K562 (cell line): ENCODE measurements at regions not wholly inside any gene's neighbourhood (a gene's known extent, or its start where the extent isn't known, plus 50 kb on each side); places are given as distances from the start of the nearest gene placed in this dataset.

Experiments
- ATAC-seq: fragments of 200-7000 bp; cut with Tn5 transposase; 3 replicates; pipeline ENCODE4 v1.9.1; 2020; ENCODE audit warnings: moderate library complexity
- BruUV-seq: library from RNA; stranded (reverse); fragments of 400-500 nt; replicated peaks from 2 replicates; lab custom pipeline; 2021; lab: Mats Ljungman, UMichigan
- CTCF ChIA-PET: fragments of 300-600 bp; formaldehyde crosslinking; extraction: SDS; loops from one replicate; lab custom pipeline; 2021; ENCODE audit warnings: low intra/inter-chr PET ratio; lab: Yijun Ruan, JAX
- POLR2A ChIA-PET: fragments of 300-600, 350-650 bp; sonication (Branson Sonifier 250); formaldehyde crosslinking; extraction: SDS; loops from one replicate; lab custom pipeline; 2021; ENCODE audit warnings: antibody characterized with exemption, inconsistent platforms; lab: Yijun Ruan, JAX
- DNase-seq, 4 experiments: peaks; one replicate each; pipeline versions ENCODE4 v3.0.0 to v3.0.0-alpha.2; 2011 to 2018; ENCODE audit warnings: low spot score in 3 of 4, mixed read lengths in 3 of 4; ENCODE audit errors: extremely low read depth in 1 of 4
- FAIRE-seq: peaks from 2 replicates; lab custom pipeline; 2011; peaks lifted over from hg19 to GRCh38; lab: Jason Lieb, UNC
- H2AFZ ChIP-seq: 2 replicates; pipeline ENCODE4 v1.6.0; 2011; ENCODE audit warnings: low read depth, low read length, control low read depth, inconsistent platforms
- H3K27ac ChIP-seq: fragments of 200-600 bp; 3 replicates; pipeline ENCODE4 v1.8.0; 2011; ENCODE audit warnings: low read depth, mild to moderate bottlenecking, control low read depth, inconsistent platforms, low read length, moderate library complexity, mixed read lengths; ENCODE audit errors: extremely low read depth
- H3K27me3 ChIP-seq, 2 experiments: fragments of 300-600 bp in 1 of 2; 2 replicates in 1 of 2; 3 replicates in 1 of 2; pipeline versions ENCODE4 v1.6.0 to v1.8.0; 2011; ENCODE audit warnings: inconsistent platforms in 2 of 2, low read length in 2 of 2, mild to moderate bottlenecking in 1 of 2, mixed read lengths in 1 of 2, moderate library complexity in 1 of 2; ENCODE audit not compliant: control insufficient read depth in 2 of 2, insufficient read depth in 2 of 2
- H3K36me3 ChIP-seq: fragments of 300-600 bp; 3 replicates; pipeline ENCODE4 v1.8.0; 2011; ENCODE audit warnings: mild to moderate bottlenecking, low read length, inconsistent platforms; ENCODE audit not compliant: control insufficient read depth, insufficient read depth
- H3K4me1 ChIP-seq, 2 experiments: fragments of 200-600 bp in 1 of 2; replicated peaks in 1 of 2; 2 replicates in 1 of 2; 3 replicates in 1 of 2; pipeline versions ENCODE4 v1.5.1 to v1.8.0; 2011; ENCODE audit warnings: inconsistent platforms in 2 of 2, low read length in 2 of 2, mild to moderate bottlenecking in 1 of 2, mixed read lengths in 1 of 2, moderate library complexity in 1 of 2; ENCODE audit not compliant: control insufficient read depth in 2 of 2, insufficient read depth in 2 of 2
- H3K4me2 ChIP-seq: 2 replicates; pipeline ENCODE4 v1.6.1; 2011; ENCODE audit warnings: low read length, control low read depth, inconsistent platforms, mixed read lengths; ENCODE audit not compliant: insufficient read depth
- H3K4me3 ChIP-seq: fragments of 200-600 bp; sonication (generic), shearing (Covaris generic); 2 replicates; pipeline ENCODE4 v1.5.1; 2016; ENCODE audit warnings: control low read depth, inconsistent platforms
- H3K79me2 ChIP-seq: fragments of 200-600 bp; 3 replicates; pipeline ENCODE4 v1.8.0; 2011; ENCODE audit warnings: low read length, inconsistent platforms; ENCODE audit not compliant: control insufficient read depth, insufficient read depth
- H3K9ac ChIP-seq, 2 experiments: 2 replicates each; pipeline versions ENCODE4 v1.6.0 to v1.6.1; 2011; ENCODE audit warnings: low read depth in 2 of 2, low read length in 2 of 2, control low read depth in 1 of 2, inconsistent platforms in 1 of 2, mild to moderate bottlenecking in 1 of 2, mixed read lengths in 1 of 2; ENCODE audit not compliant: insufficient read depth in 1 of 2
- H3K9me1 ChIP-seq: one replicate; pipeline ENCODE4 v1.6.0; 2011; ENCODE audit warnings: inconsistent platforms, mild to moderate bottlenecking, low read length, moderate library complexity; ENCODE audit not compliant: control insufficient read depth, insufficient read depth
- H3K9me3 ChIP-seq: replicated peaks from 2 replicates; pipeline ENCODE4 v1.5.1; 2011; ENCODE audit warnings: low read depth, low read length, inconsistent platforms; ENCODE audit not compliant: control insufficient read depth, insufficient read depth
- H4K20me1 ChIP-seq: replicated peaks from 2 replicates; pipeline ENCODE4 v1.6.1; 2011; ENCODE audit warnings: low read length, inconsistent platforms, mixed read lengths; ENCODE audit not compliant: control insufficient read depth, insufficient read depth
- BHLHE40 ChIP-seq: IDR thresholded peaks from 2 replicates; pipeline ENCODE4 v1.6.1; 2011; ENCODE audit warnings: low read length, improper control_type of control experiment
- CC2D1A ChIP-seq: fragments of 450-650 bp; IDR thresholded peaks from 2 replicates; pipeline ENCODE4 v1.6.1; 2017; ENCODE audit warnings: mild to moderate bottlenecking
- CTBP1 ChIP-seq: fragments of 450-650 bp; IDR thresholded peaks from 2 replicates; pipeline ENCODE4 v1.6.1; 2016; ENCODE audit warnings: borderline replicate concordance
- DACH1 ChIP-seq: fragments of 450-650 bp; IDR thresholded peaks from 2 replicates; pipeline ENCODE4 v1.6.1; 2018; ENCODE audit not compliant: partially characterized antibody
- DIDO1 ChIP-seq: fragments of 450-650 bp; IDR thresholded peaks from 2 replicates; pipeline ENCODE4 v1.6.1; 2016; ENCODE audit warnings: low read depth, missing biosample characterization, missing genetic modification characterization
- EHMT2 ChIP-seq: fragments of 450-650 bp; IDR thresholded peaks from 2 replicates; pipeline ENCODE4 v1.6.1; 2018; ENCODE audit warnings: antibody characterized with exemption
- GTF2A2 ChIP-seq: IDR thresholded peaks from 2 replicates; pipeline ENCODE4 v1.6.1; 2016; ENCODE audit warnings: mild to moderate bottlenecking, missing genetic modification characterization, missing compliant biosample characterization
- MAZ ChIP-seq, 2 experiments: fragments of 450-650 bp in 1 of 2; sonication (generic) in 1 of 2; formaldehyde crosslinking; IDR thresholded peaks in 1 of 2; conservative IDR thresholded peaks in 1 of 2; 2 replicates each; pipeline versions ENCODE4 v1.4.0 to v1.5.0; 2020; ENCODE audit warnings: mild to moderate bottlenecking in 1 of 2, missing genetic modification reagents in 1 of 2
- NCOA6 ChIP-seq: fragments of 450-650 bp; IDR thresholded peaks from 2 replicates; pipeline ENCODE4 v1.6.1; 2017; ENCODE audit warnings: mild to moderate bottlenecking
- SNRNP70 ChIP-seq: fragments of 200-400 bp; formaldehyde crosslinking; optimal IDR thresholded peaks from 2 replicates; pipeline ENCODE3; 2017; ENCODE audit warnings: low read depth, low read length
- ZFX ChIP-seq: sonication (generic); formaldehyde crosslinking; IDR thresholded peaks from 2 replicates; pipeline ENCODE4 v1.8.0; 2022; ENCODE audit warnings: mild to moderate bottlenecking, missing genetic modification reagents, moderate library complexity
- ZNF212 ChIP-seq: fragments of 450-650 bp; formaldehyde crosslinking; IDR thresholded peaks from 2 replicates; pipeline ENCODE4 v1.4.0; 2020; ENCODE audit warnings: mild to moderate bottlenecking
- ZNF253 ChIP-seq: fragments of 250-450 bp; sonication (Bioruptor Pico); conservative IDR thresholded peaks from 2 replicates; pipeline ENCODE4 v1.6.1; 2021; ENCODE audit warnings: mild to moderate bottlenecking
- WGBS: fragments of 100-300 bp; shearing (Covaris generic); methylation state at CpG from one replicate; pipeline ENCODE4 v1.1.6; 2016; ENCODE audit warnings: low coverage, mixed read lengths; ENCODE audit not compliant: insufficient coverage; ENCODE audit errors: missing lambda C conversion rate; 5-methylcytosine and 5-hydroxymethylcytosine counted together
- in situ Hi-C: fragments of 300-500 bp; cut with MboI; formaldehyde crosslinking; loops from 4 replicates; pipeline ENCODE4 v1.15.0; 2018; ENCODE audit warnings: inconsistent platforms, mixed read lengths
- intact Hi-C: fragments of 100-400 bp; cut with micrococcal nuclease; formaldehyde crosslinking; loops from 2 replicates; pipeline ENCODE4 v1.14.2; 2022
- TF ChIP-seq, protein P1 (sequence below): sonication (generic); formaldehyde crosslinking; IDR thresholded peaks from 2 replicates; pipeline ENCODE4 v1.8.0; 2022; ENCODE audit warnings: mild to moderate bottlenecking, missing genetic modification reagents, borderline replicate concordance

DNA sequence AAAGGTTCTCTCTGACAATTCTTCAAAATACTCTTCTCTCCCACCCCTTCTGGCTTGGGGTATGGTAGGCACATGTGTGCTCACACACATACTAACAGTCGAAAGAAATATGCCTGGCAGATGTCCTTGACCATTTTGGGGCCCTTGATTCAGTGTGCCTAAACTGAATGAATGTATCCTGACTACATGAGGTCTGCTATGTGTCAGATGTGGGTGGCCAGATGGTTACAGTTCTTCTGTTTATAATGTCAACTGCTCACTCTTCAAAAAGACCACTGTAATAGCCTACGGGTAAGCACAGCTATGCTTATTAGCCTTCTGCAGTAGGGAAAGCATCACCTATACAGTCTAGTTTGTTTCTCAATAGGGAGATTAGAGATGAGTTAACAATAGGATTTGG is 63.7 kb upstream of the VEGFC start:
- Histone ChIP-seq H3K9ac (no peak overlapping the region), H3K9me3 (no peaks in the 10 kb centered on the region), H4K20me1 (no peaks in the 10 kb centered on the region), H3K79me2 (no peaks in the 10 kb centered on the region), H2AFZ (no peak overlapping the region), H3K4me1 (no peaks in the 10 kb centered on the region), H3K27ac (no peak overlapping the region), H3K9me1 (no peaks in the 10 kb centered on the region), H3K27me3 (no peaks in the 10 kb centered on the region), H3K36me3 (no peaks in the 10 kb centered on the region), H3K4me2 (no peak overlapping the region), H3K4me3 (no peak overlapping the region)
- TF ChIP-seq DIDO1 (tag) = no peak
- no peak for TF ChIP-seq CC2D1A
- no peak for TF ChIP-seq MAZ (CRISPR knock-in tag; conservative IDR thresholded peaks at IDR 0.05 in 1 of 2, IDR thresholded peaks at IDR 0.05 in 1 of 2)
- TF ChIP-seq ZNF212 (CRISPR knock-in tag) = no peak
- BruUV-seq = no TSS peak
- in situ Hi-C loops = no loop called here
- ChIA-PET POLR2A (no interaction called here), CTCF (no interaction called here)
- no peak for ATAC-seq
- intact Hi-C loops = no loop called here
- no peak for FAIRE-seq
- 4% methylated on average over 2 of the region's 2 CpGs for WGBS
- DNase-seq = no peak

DNA sequence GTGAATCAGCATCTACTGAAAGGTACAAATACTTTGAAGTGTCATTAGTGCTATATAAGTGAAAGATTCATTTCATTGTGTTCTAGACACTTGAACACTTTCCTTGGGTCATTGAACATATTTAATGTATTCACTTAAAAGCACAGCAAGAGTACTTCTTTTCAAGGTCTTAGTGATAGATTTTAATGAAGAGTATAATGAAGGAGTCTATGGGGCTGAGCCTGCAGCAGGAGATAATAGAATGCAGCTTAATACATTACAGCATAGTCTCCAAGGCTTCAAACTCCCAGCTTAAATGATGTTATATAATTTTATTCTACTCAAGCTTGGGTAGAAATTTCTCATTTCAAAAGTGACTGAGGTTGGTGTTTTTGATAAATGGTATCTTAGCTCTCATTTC is 66.1 kb upstream of the VEGFC start:
- Histone ChIP-seq H3K9me1 (no peaks in the 10 kb centered on the region), H4K20me1 (no peaks in the 10 kb centered on the region), H3K9ac (no peak overlapping the region), H3K27me3 (no peaks in the 10 kb centered on the region), H3K4me2 (no peak overlapping the region), H3K36me3 (no peaks in the 10 kb centered on the region), H2AFZ (no peak overlapping the region), H3K9me3 (no peaks in the 10 kb centered on the region), H3K4me3 (no peak overlapping the region), H3K4me1 (no peaks in the 10 kb centered on the region), H3K79me2 (no peaks in the 10 kb centered on the region), H3K27ac (no peak overlapping the region)
- FAIRE-seq (no peak), ATAC-seq (no peak), DNase-seq (no peak)
- in situ Hi-C loops = no loop called here
- TF ChIP-seq, protein P1, sequence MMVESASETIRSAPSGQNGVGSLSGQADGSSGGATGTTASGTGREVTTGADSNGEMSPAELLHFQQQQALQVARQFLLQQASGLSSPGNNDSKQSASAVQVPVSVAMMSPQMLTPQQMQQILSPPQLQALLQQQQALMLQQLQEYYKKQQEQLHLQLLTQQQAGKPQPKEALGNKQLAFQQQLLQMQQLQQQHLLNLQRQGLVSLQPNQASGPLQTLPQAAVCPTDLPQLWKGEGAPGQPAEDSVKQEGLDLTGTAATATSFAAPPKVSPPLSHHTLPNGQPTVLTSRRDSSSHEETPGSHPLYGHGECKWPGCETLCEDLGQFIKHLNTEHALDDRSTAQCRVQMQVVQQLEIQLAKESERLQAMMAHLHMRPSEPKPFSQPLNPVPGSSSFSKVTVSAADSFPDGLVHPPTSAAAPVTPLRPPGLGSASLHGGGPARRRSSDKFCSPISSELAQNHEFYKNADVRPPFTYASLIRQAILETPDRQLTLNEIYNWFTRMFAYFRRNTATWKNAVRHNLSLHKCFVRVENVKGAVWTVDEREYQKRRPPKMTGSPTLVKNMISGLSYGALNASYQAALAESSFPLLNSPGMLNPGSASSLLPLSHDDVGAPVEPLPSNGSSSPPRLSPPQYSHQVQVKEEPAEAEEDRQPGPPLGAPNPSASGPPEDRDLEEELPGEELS (CRISPR knock-in tag) = no peak
- TF ChIP-seq ZFX (CRISPR knock-in tag) (no peak), NCOA6 (no peak), EHMT2 (no peak), DACH1 (no peak), ZNF253 (CRISPR knock-in tag) (no peak), CTBP1 (no peak), GTF2A2 (tag) (no peak), BHLHE40 (no peak), SNRNP70 (no peak)
- CTCF ChIA-PET = no interaction called here
- POLR2A ChIA-PET = no interaction called here
- no TSS peak for BruUV-seq
- intact Hi-C loops = no loop called here
